Non-pigmented ciliary epithelial cell (primary cell): ENCODE measurements at regions not wholly inside any gene's neighbourhood (a gene's known extent, or its start where the extent isn't known, plus 50 kb on each side); places are given as distances from the start of the nearest gene placed in this dataset.

ENCODE experiments used
- DNase-seq: peaks from one replicate; pipeline ENCODE4 v3.0.0-alpha.2; 2010; ENCODE audit warnings: low read depth

GRCh38 chr12:63318933-63319332, 167.9 kb upstream of the AVPR1A start:
- DNase-seq: no peak

GRCh38 chr12:63318313-63318712, 167.3 kb upstream of the AVPR1A start:
- no peak for DNase-seq

GRCh38 chr12:63317880-63318279, 166.9 kb upstream of the AVPR1A start:
- no peak for DNase-seq

- DNase-seq: no peak
Observed at GRCh38 chr12:63317286-63317846, 166.4 kb upstream of the AVPR1A start.

- no peak for DNase-seq
Observed at GRCh38 chr12:63313139-63313538, 162.1 kb upstream of the AVPR1A start.

GRCh38 chr12:63308671-63309070, 157.7 kb upstream of the AVPR1A start:
- DNase-seq: no peak

GRCh38 chr12:63307849-63308248, 156.8 kb upstream of the AVPR1A start:
- no peak for DNase-seq

- no peak for DNase-seq
Observed at GRCh38 chr12:63305901-63306875, 155.2 kb upstream of the AVPR1A start.

- no peak for DNase-seq
Observed at GRCh38 chr12:63304887-63305316, 153.9 kb upstream of the AVPR1A start.

GRCh38 chr12:63302941-63303536, 152.0 kb upstream of the AVPR1A start:
- no peak for DNase-seq

- DNase-seq: no peak
Observed at GRCh38 chr12:63302269-63302940, 151.4 kb upstream of the AVPR1A start.

- DNase-seq: no peak
Observed at GRCh38 chr12:63301311-63301710, 150.3 kb upstream of the AVPR1A start.

- DNase-seq: no peak
Observed at GRCh38 chr12:63298386-63298930, 147.5 kb upstream of the AVPR1A start.

GRCh38 chr12:63294327-63294632, 143.3 kb upstream of the AVPR1A start:
- peak; percentile 86 for DNase-seq

GRCh38 chr12:63292471-63293221, 141.6 kb upstream of the AVPR1A start:
- no peak for DNase-seq

- DNase-seq: no peak
Observed at GRCh38 chr12:63276537-63277365, 125.8 kb upstream of the AVPR1A start.

- no peak for DNase-seq
Observed at GRCh38 chr12:63266988-63267387, 116.0 kb upstream of the AVPR1A start.

- no peak for DNase-seq
Observed at GRCh38 chr12:63264629-63265028, 113.6 kb upstream of the AVPR1A start.

GRCh38 chr12:63250486-63250885, 99.5 kb upstream of the AVPR1A start:
- DNase-seq: no peak

- no peak for DNase-seq
Observed at GRCh38 chr12:63238892-63239291, 87.9 kb upstream of the AVPR1A start.

- DNase-seq: no peak
Observed at GRCh38 chr12:63232896-63233295, 81.9 kb upstream of the AVPR1A start.
